ENCODE measurements at regions not wholly inside any gene's neighbourhood (a gene's known extent, or its start where the extent isn't known, plus 50 kb on each side); places are given as distances from the start of the nearest gene placed in this dataset.

DNA sequence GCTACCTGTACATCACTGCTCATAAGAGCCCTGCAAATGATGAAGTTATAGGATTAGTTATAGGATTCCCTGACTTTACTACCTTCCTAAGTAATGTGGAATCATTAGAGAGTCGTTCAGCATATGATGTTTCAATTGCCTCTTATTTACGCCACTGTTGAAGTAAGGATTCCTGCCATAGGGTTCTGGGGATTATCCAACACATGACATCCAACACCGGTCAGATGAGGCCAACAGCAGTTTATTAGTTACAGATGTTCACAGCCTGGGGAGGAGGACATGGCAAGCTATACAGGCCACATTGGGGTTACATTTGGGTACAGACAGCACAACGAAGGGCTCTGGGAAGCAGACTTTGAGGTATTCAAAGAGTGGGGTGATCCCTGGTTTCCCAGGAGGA is 134.1 kb upstream of the MC4R start:
- no peak overlapping the region for H3K27ac ChIP-seq
- TF ChIP-seq, protein P1, sequence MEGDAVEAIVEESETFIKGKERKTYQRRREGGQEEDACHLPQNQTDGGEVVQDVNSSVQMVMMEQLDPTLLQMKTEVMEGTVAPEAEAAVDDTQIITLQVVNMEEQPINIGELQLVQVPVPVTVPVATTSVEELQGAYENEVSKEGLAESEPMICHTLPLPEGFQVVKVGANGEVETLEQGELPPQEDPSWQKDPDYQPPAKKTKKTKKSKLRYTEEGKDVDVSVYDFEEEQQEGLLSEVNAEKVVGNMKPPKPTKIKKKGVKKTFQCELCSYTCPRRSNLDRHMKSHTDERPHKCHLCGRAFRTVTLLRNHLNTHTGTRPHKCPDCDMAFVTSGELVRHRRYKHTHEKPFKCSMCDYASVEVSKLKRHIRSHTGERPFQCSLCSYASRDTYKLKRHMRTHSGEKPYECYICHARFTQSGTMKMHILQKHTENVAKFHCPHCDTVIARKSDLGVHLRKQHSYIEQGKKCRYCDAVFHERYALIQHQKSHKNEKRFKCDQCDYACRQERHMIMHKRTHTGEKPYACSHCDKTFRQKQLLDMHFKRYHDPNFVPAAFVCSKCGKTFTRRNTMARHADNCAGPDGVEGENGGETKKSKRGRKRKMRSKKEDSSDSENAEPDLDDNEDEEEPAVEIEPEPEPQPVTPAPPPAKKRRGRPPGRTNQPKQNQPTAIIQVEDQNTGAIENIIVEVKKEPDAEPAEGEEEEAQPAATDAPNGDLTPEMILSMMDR (IDR thresholded peaks at IDR 0.05) = no peak
- TF ChIP-seq ZFX (IDR thresholded peaks at IDR 0.05; ENCODE audit: borderline replicate concordance) = no peak

DNA sequence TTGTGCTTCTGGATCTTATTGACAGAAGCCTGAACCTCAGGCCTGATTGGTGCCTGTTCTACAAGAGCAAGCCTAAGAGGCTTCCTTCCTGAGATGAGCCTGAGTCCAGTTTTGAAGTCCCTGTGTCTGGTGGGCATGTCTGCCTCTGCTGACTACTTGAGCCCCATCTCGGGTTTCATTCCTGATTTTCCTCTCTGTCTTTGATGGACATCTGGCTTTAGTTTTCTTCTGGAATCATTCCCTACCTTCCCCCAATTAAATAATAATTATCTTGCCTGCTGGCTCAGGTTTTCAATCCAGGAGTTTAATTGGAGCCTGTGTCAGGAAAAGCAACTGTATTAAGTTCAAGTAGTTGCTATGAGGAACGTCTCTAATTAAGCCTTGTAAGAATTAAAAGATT is 135.5 kb upstream of the MC4R start:
- TF ChIP-seq, protein P1 (IDR thresholded peaks at IDR 0.05) = no peak
- H3K27ac ChIP-seq = no peak overlapping the region

DNA sequence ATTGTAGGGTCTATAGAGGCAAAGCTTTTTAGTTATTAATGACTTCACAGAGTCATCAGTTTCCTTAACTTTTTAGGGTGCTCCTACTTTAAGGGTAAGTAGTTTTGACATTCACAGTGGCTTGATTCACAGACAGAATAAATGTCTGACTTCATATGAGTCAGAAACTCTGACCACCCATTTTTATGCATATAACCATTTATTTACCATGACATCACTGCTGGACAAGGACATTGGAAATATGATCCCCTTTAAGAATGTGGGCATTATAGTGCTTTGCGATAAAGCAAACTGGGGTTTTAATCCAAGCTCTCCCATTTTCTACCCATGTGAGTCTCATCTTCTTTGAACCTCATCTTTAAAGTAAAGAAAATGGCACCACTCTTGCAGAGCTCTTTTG is 162.0 kb upstream of the MC4R start:
- TF ChIP-seq, protein P1 (IDR thresholded peaks at IDR 0.05) = no peak
- TF ChIP-seq ZFX (IDR thresholded peaks at IDR 0.05; ENCODE audit: borderline replicate concordance) = no peak
- H3K27ac ChIP-seq = no peak overlapping the region

DNA sequence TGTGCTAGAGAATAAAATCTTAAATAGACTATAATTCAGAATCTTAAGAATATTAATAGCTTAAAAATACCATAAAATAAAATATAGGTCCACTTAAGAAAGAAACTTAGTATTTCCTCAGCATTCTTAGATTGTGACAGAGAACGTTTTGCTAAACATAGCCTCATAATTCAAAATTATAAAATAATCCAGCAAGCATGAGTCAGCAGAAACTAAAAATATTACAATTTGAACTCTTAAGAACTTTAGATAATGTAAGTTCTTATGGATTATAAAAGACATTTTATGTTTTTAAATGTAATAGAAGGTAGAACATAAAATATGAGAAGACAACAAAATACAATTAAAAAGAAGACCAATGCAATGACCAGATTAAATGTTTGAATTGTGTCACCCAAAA is 164.5 kb upstream of the MC4R start:
- no peak overlapping the region for H3K27ac ChIP-seq
- TF ChIP-seq, protein P1 (IDR thresholded peaks at IDR 0.05) = no peak
- TF ChIP-seq ZFX (IDR thresholded peaks at IDR 0.05; ENCODE audit: borderline replicate concordance) = no peak

DNA sequence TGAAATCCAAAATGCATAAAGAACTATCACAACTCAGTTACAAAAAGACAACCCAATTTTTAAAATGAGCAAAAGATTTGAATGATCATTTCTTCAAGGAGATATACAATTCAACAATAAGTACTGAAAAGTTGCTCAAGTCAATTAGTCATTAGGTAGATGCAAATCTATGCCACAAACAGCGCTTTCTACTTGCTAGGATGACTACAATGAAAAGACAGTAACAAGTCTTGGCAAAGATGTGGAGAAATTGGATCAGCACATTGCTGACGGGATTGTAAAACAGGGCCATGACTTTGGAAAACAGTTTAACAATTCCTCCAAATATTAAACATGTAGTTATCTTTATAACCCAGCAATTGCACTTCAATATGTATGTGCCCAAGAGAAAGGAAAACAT is 166.3 kb upstream of the MC4R start:
- no peak for TF ChIP-seq ZFX (IDR thresholded peaks at IDR 0.05; ENCODE audit: borderline replicate concordance)
- TF ChIP-seq, protein P1 (IDR thresholded peaks at IDR 0.05) = no peak

DNA sequence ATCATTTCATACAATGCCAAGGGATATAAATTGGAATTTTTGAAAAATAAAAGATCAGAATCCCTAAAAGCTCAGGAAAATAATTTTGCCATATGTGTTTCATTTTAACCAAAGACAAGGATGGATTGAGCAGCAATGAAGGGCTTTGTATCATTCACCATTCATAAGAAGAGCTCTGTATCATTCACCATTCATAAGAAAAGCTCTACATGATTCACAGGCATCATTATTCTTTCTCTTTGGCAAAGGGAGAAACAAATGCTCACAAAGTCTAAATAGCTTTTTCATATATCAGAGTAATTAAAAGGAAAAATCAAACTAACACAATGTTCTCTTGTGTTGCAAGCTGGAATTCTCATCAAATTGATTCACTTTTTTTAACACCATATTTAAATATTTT is 169.1 kb upstream of the MC4R start:
- no peak overlapping the region for H3K27ac ChIP-seq
- TF ChIP-seq ZFX (IDR thresholded peaks at IDR 0.05; ENCODE audit: borderline replicate concordance) = no peak
- TF ChIP-seq, protein P1 (IDR thresholded peaks at IDR 0.05) = no peak

More for the DNA sequence above, 166.3 kb upstream of the MC4R start:
- H3K27ac ChIP-seq = no peak overlapping the region

DNA sequence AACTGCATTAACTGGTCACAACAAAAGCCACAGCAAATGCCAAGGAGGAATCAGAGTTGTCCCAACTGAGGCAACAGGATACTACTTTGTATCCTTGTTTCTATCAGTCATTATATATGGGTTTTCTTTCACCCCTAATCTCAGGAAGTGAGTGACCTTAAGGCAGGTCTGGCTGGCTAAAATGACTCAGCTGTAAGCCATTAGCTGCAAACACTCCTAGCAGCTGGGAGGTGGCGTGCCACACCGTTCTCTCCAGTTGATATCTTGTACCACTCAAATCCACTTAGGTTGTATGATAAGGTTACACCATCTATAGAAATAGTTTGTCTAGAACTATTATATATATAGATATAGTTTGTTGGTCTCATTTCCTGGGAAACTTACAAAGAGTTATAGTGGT is 171.1 kb upstream of the MC4R start:
- TF ChIP-seq, protein P1 (IDR thresholded peaks at IDR 0.05) = no peak
- TF ChIP-seq ZFX (IDR thresholded peaks at IDR 0.05; ENCODE audit: borderline replicate concordance) = no peak

More for the DNA sequence above, 171.1 kb upstream of the MC4R start:
- no peak overlapping the region for H3K27ac ChIP-seq
